GM18502 (cell line): ENCODE measurements at regions not wholly inside any gene's neighbourhood (a gene's known extent, or its start where the extent isn't known, plus 50 kb on each side); places are given as distances from the start of the nearest gene placed in this dataset.

ENCODE experiments used
- ATAC-seq: cut with Tn5 transposase; IDR thresholded peaks from one replicate; pipeline ENCODE4 v1.9.1; 2021; ENCODE audit warnings: mild to moderate bottlenecking; ENCODE audit not compliant: unreplicated experiment, poor library complexity

- ATAC-seq = no peak
These were observed 410.9 kb downstream of the TYW1 start for GRCh38 chr7:67407392-67408071.

GRCh38 chr7:67408109-67408508 is 411.5 kb downstream of the TYW1 start:
- ATAC-seq = no peak

- ATAC-seq = no peak
These were observed 417.0 kb downstream of the TYW1 start for GRCh38 chr7:67413670-67414069.

GRCh38 chr7:67414858-67415257 is 418.2 kb downstream of the TYW1 start:
- no peak for ATAC-seq

GRCh38 chr7:67422601-67423000 is 426.0 kb downstream of the TYW1 start:
- no peak for ATAC-seq

DNA sequence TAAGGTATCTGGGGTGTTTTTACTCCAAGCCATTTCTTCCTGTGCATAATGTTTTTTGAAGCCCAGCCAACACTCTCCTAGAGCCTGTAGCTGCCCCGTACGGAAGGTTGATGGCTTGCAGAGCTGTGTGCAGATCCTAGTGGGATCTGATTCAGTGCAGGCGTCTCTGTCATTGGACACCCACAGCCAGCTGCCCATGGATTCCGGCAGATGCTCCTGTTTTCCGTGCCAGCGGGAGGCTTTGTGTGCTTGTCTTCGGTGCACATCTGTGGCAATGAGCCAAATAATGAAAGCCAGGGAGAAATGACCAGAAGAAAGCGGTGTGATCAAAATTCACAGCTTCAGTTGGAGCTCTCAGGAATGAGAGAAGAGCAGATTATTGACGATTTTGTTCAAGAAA is 426.4 kb downstream of the TYW1 start:
- ATAC-seq = no peak

- ATAC-seq = no peak
These were observed 430.0 kb downstream of the TYW1 start for GRCh38 chr7:67426654-67427053.

DNA sequence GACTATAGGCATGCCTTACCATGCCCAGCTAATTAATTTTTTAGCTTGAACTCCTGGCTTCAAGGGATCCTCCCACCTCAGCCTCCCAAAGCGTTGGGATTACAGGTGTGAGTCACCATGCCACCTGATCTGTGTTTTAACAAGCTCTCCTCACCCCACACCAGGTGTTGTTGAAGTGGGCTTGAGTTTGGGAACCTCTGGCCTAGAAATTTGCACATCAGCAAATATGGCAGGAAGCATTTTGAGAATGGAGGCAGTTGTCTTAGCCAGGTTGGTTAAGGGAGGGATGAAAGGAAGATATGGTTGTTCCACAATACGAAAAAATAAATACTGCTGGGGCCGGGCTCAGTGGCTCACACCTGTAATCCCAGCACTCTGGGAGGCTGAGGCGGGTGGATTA is 433.1 kb downstream of the TYW1 start:
- no peak for ATAC-seq

GRCh38 chr7:67432536-67433234 is 436.1 kb downstream of the TYW1 start:
- ATAC-seq = no peak

DNA sequence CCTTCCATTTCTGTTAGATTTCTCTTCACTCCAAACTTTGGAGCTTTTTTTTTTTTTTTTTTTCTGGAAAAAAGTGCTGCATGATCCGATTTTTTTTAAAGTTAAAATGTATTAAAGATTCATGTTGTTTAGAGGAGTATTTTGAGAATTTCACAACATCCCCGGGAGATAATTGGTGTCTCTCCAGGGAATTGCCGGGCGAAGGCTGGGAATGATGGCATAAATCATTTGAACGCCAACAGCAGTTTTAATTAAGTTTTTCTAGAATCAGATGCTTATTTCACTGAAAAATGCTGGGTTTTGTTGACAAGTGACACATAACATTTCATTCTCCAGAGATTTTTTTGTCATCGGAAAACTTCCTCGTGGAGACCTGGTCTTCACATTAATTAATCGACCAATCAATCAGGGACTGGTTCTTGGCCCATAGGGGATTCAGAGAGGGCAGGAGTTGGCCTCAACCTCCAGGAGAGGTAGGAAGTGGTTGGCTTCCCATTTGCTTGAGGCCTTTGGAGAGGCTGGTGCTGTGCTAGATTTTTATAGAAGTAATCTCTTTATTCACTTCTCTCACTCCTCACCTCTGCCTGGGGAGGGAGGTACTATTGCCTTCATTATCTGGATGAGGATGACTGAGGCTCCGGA is 439.4 kb downstream of the TYW1 start:
- ATAC-seq = no peak

DNA sequence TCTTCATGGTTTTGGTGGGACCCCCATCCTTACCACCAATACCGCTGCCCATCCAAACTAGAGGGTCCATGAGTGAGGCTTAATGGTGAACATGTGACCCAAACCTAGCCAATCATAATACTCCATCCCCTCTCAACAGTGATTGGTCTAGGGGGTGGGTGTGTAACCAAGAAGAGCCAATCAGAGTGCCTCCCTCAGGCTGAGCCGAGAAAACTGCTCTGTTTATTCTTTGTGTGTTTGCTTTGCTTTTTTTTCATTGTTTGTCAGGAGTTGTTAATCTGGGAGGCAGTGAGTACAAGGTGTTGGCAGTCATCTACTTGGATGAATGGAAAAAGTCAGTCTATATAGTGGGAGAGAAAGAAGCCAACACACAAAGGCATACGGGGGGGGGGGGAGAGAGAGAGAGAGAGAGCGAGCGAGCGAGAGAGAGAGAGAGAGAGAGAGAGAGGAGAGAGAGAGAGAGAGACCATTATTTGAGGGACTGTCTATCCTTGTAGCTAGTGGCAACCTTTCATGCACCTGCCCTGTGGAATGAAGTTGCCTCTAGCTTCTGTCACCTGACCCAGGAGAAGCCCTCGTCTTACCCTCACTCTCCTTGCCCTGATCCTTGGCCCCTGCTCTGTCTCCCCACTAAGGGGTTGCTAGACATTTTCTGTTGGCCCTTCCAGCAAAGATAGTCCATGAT is 441.7 kb downstream of the TYW1 start:
- no peak for ATAC-seq

GRCh38 chr7:67438913-67439505 is 442.4 kb downstream of the TYW1 start:
- ATAC-seq = no peak

- ATAC-seq = no peak
These were observed 443.7 kb downstream of the TYW1 start for GRCh38 chr7:67440321-67440720.

GRCh38 chr7:67445728-67446127 is 449.1 kb downstream of the TYW1 start:
- no peak for ATAC-seq

DNA sequence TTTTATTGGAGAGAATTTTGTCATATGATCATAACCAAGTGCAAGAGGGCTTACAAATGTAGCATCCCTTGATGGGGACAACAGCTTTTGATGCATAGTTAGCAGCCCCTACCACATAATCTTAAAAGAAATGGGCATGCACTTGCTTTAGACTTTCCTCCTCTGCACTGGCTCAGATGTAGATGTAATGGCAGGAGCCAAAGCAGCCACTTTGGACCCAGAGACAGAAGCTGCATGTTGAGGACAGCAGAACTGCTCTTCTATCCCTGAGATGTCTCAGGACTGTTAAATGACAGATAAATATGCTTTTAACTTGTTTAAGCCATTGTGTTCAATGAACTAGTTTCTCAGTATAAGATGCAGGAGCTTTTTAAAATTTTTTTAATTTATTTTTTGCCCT is 450.7 kb downstream of the TYW1 start:
- ATAC-seq = no peak

GRCh38 chr7:67448271-67448670 is 451.6 kb downstream of the TYW1 start:
- no peak for ATAC-seq

DNA sequence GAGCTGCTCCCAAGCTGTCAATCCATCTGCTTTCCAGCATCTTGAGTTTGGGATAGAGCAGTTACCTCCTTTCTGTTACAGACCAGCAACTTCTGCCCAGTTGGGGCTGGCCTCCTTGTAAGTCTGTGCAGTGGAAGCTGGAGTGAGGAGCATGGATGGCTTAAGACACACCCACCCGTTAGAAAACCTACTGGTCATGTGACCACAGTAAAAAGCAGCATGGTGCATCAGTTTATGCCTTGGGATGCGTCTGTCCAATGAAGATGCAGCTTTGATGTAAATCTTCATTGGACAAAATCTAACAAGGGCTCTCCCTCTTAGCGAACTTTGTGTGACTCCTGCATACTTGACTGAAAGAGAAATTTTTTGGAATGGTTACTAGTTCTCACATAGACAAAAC is 453.5 kb downstream of the TYW1 start:
- ATAC-seq = no peak

GRCh38 chr7:67451306-67451705 is 454.7 kb downstream of the TYW1 start:
- no peak for ATAC-seq

DNA sequence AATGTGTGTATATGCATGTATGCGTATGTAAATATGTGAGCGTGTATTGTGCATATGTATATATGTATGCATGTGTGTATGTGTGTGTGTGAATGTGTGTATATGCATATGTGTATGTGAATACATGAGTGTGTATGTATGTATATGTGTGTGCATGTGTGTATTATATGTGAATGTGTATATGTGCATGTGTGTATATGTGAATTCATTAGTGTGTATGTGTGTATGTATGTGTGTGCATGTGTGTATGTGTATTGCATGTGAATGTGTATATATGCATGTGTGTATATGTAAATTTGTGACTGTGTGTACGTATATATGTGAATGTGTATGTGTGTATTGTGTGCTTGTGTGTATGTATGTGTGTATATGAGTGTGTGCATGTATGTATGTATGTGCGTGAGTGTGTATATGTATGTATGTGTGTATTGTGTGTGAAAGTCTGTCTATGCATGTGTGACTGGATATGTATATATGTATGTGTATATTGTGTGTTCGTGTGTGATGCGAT is 455.9 kb downstream of the TYW1 start:
- ATAC-seq = no peak

DNA sequence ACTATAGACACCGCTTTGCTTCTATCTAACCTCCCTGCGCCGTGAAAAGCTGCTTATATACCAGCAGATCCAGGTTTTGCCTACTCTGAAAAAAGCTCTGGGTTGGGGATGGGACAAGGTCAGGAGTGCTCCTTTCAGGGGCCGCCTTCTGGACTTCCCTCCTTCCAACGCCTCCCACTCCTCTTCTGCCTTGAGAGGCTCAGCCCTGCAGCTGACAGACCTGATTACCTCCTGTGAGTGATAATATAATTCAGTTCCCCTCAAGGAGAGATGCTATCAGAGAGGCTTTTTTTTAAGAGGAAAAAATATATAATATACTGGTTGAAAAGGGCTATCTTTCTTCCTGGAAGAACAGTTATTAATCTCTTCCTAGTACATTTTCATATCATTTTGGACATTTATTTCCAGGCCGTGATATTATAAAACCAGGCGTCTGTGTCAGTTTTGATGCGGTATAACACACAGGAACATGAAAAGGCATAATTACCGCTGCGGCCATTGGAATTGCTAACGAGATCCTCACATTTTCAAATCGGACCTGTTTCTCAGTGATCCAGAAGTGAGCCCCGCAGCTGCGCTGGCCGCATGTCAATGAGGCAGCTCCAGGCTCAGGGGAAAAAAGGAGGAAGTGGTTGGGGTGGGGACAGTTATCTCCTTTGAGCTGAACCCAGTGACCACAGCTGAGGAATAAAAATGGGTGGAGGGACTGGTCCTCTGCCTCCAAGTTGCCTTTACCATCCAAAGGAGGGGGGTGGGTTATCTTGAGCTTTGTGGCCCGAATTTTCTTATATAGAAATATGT is 457.1 kb downstream of the TYW1 start:
- no peak for ATAC-seq
